ENCODE measurements at regions not wholly inside any gene's neighbourhood (a gene's known extent, or its start where the extent isn't known, plus 50 kb on each side); places are given as distances from the start of the nearest gene placed in this dataset.
"Not testable (repeated sequence)": the region's sequence is repeated elsewhere in the genome, so short reads cannot be mapped to it uniquely, and the experiment has no call there.

- DNase-seq (ENCODE audit: extremely low spot score): no peak
- WGBS: 87% methylated on average over 10 of the region's 10 CpGs
- no peak for TF ChIP-seq POLR2AphosphoS5 (IDR thresholded peaks at IDR 0.05)
- no peak for TF ChIP-seq EP300 (IDR thresholded peaks at IDR 0.05)
- no peak for TF ChIP-seq CTCF (IDR thresholded peaks at IDR 0.05)
- TF ChIP-seq POLR2A (IDR thresholded peaks at IDR 0.05; ENCODE audit: low read depth): no peak
- H3K27ac ChIP-seq (replicated peaks in 1 of 4): no peak overlapping the region
- peaks cover 0 to 13% (median 8%) of the 10 kb centered on the region in 4 donors for H3K9me3 ChIP-seq
- no peaks in the 10 kb centered on the region for H3K27me3 ChIP-seq
- intact Hi-C loops (cut with DNase I): no loop called here
- H3K36me3 ChIP-seq: no peaks in the 10 kb centered on the region
- H3K4me3 ChIP-seq: no peak overlapping the region
- peaks cover 0 to 9% (median 2%) of the 10 kb centered on the region in 4 donors for H3K4me1 ChIP-seq
These were observed 430.6 kb upstream of the KAZN start for GRCh38 chr1:14167884-14168283.

DNA sequence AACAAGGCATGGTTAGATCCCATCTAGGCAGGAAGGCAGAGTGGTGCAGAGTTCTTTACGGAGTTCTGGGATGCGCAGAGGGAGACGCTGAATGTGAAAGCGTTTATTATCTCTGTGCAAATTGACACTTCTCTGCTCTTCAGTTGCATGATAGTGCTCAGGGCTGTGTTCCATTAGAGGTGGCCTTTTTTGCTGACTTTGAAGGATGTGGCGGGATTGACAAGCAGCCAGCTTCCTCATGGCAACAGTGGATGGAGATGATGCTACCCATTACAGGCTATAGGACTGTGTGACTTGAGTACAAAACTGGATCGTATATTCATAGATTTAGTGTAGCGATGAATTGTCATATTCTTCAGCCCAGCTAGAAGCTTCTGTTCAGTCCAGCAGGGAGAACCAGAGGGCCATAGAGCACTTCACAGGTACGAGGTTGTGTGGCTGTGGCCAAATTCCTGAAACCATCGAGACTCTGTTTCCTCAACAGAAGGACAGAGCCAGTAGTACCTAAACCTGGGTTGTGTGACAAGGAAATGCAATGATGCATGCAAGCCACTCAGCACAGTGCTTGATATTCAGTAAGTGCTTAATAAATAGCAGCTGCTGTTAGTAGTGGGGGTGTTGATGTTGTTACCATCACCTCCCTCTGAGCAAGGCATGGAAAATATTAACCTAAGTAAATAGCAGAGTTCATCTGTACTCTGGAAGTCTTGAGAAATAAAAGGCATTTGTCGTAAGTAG, 430.0 kb upstream of the KAZN start:
- H3K4me3 ChIP-seq: no peak overlapping the region
- H3K36me3 ChIP-seq: no peaks in the 10 kb centered on the region
- peaks cover 0 to 9% (median 6%) of the 10 kb centered on the region in 4 donors for H3K9me3 ChIP-seq
- TF ChIP-seq EP300 (IDR thresholded peaks at IDR 0.05) (no peak), POLR2A (IDR thresholded peaks at IDR 0.05; ENCODE audit: low read depth) (no peak), CTCF (IDR thresholded peaks at IDR 0.05) (no peak), POLR2AphosphoS5 (IDR thresholded peaks at IDR 0.05) (no peak)
- intact Hi-C loops (cut with DNase I): no loop called here
- no peak overlapping the region for H3K27ac ChIP-seq (replicated peaks in 1 of 4)
- no peaks in the 10 kb centered on the region for H3K27me3 ChIP-seq
- 93% methylated on average over 10 of the region's 10 CpGs for whole genome bisulfite sequencing
- no peak for DNase-seq (ENCODE audit: extremely low spot score)
- H3K4me1 ChIP-seq: peaks cover 0 to 9% (median 2%) of the 10 kb centered on the region in 4 donors

GRCh38 chr1:14173598-14173997, 424.9 kb upstream of the KAZN start:
- no peaks in the 10 kb centered on the region for H3K27me3 ChIP-seq
- WGBS: 78% methylated on average over 4 of the region's 5 CpGs
- TF ChIP-seq POLR2A (IDR thresholded peaks at IDR 0.05; ENCODE audit: low read depth) (no peak), EP300 (IDR thresholded peaks at IDR 0.05) (no peak), CTCF (IDR thresholded peaks at IDR 0.05) (no peak), POLR2AphosphoS5 (IDR thresholded peaks at IDR 0.05) (no peak)
- intact Hi-C loops (cut with DNase I): no loop called here
- no peak overlapping the region for H3K27ac ChIP-seq (replicated peaks in 1 of 4)
- no peak for DNase-seq (ENCODE audit: extremely low spot score)
- no peaks in the 10 kb centered on the region for H3K4me1 ChIP-seq
- no peak overlapping the region for H3K4me3 ChIP-seq
- peaks cover 0 to 6% (median 6%) of the 10 kb centered on the region in 4 donors for H3K9me3 ChIP-seq
- no peaks in the 10 kb centered on the region for H3K36me3 ChIP-seq

- H3K4me1 ChIP-seq; H3K4me3 ChIP-seq; H3K9me3 ChIP-seq; DNase-seq (ENCODE audit: extremely low spot score); H3K27me3 ChIP-seq; intact Hi-C loops (cut with DNase I); H3K27ac ChIP-seq (replicated peaks in 1 of 4); H3K36me3 ChIP-seq: not testable (repeated sequence)
- 81% methylated on average over 5 of the region's 5 CpGs for WGBS
These were observed 420.6 kb upstream of the KAZN start for GRCh38 chr1:14177866-14178265.

DNA sequence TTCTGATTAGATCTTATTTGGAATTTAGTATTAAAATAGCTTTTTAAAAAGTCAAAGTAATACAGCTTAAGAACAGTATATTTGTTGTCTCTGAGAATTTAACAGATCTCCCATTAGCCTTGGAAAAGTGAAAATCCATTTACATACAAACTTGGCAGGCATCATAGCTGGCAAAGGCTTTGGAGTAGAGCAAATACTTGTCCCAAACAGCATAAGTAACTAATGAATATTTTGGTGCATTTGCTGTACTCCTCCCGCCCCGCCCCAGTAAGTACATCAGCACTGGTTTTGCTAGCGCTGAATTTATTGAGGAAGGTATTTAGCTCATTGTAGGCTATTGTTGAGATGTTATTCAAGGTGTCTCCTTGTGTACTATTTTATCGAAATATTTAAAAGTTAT, 417.7 kb upstream of the KAZN start:
- Histone ChIP-seq H3K27ac (replicated peaks in 1 of 4) (no peak overlapping the region), H3K4me1 (no peaks in the 10 kb centered on the region), H3K27me3 (no peaks in the 10 kb centered on the region), H3K9me3 (no peaks in the 10 kb centered on the region), H3K36me3 (no peaks in the 10 kb centered on the region), H3K4me3 (no peak overlapping the region)
- TF ChIP-seq EP300 (IDR thresholded peaks at IDR 0.05) (no peak), POLR2AphosphoS5 (IDR thresholded peaks at IDR 0.05) (no peak)
- WGBS: 60% methylated on average over 4 of the region's 4 CpGs
- DNase-seq (ENCODE audit: extremely low spot score): no peak
- intact Hi-C loops (cut with DNase I): no loop called here
